ENCODE measurements at regions not wholly inside any gene's neighbourhood (a gene's known extent, or its start where the extent isn't known, plus 50 kb on each side); places are given as distances from the start of the nearest gene placed in this dataset.

GRCh38 chr4:64581422-64581821 is 172.2 kb upstream of the TECRL start:
- peak; percentile 47 for DNase-seq (ENCODE audit: low read depth)
- TF ChIP-seq, protein P1, sequence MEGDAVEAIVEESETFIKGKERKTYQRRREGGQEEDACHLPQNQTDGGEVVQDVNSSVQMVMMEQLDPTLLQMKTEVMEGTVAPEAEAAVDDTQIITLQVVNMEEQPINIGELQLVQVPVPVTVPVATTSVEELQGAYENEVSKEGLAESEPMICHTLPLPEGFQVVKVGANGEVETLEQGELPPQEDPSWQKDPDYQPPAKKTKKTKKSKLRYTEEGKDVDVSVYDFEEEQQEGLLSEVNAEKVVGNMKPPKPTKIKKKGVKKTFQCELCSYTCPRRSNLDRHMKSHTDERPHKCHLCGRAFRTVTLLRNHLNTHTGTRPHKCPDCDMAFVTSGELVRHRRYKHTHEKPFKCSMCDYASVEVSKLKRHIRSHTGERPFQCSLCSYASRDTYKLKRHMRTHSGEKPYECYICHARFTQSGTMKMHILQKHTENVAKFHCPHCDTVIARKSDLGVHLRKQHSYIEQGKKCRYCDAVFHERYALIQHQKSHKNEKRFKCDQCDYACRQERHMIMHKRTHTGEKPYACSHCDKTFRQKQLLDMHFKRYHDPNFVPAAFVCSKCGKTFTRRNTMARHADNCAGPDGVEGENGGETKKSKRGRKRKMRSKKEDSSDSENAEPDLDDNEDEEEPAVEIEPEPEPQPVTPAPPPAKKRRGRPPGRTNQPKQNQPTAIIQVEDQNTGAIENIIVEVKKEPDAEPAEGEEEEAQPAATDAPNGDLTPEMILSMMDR (IDR thresholded peaks at IDR 0.05; ENCODE audit: control insufficient read depth, extremely low read depth, insufficient read depth): no peak

DNA sequence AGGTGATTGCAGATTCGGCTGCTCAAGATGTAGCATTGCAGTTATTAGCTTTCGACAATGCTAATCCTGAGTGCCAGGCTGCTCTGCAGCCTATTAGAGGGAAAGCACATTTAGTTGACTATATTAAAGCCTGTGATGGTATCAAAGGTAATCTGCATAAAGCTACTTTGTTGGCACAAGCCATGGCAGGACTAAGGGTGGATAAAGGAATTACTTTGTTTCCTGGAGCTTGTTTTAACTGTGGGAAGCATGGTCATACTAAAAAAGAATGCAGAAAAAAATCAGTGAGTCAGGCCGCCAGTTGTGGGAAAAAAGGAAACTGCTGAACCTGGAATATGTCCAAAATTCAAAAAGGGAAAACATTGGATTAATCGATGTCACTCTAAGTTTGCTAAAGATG is 154.9 kb upstream of the TECRL start:
- H3K4me3 ChIP-seq (ENCODE audit: low read depth, low read length): no peak overlapping the region
- no peak for DNase-seq (ENCODE audit: low read depth)
- TF ChIP-seq, protein P1 (IDR thresholded peaks at IDR 0.05; ENCODE audit: control insufficient read depth, extremely low read depth, insufficient read depth): no peak

More at GRCh38 chr4:64581422-64581821, 172.2 kb upstream of the TECRL start:
- H3K4me3 ChIP-seq (ENCODE audit: low read depth, low read length): no peak overlapping the region

- no peak overlapping the region for H3K4me3 ChIP-seq (ENCODE audit: low read depth, low read length)
- DNase-seq (ENCODE audit: low read depth): no peak
- TF ChIP-seq, protein P1 (IDR thresholded peaks at IDR 0.05; ENCODE audit: control insufficient read depth, extremely low read depth, insufficient read depth): no peak
Observed at GRCh38 chr4:64559571-64559970, 150.3 kb upstream of the TECRL start.

- TF ChIP-seq, protein P1 (IDR thresholded peaks at IDR 0.05; ENCODE audit: control insufficient read depth, extremely low read depth, insufficient read depth): no peak
- DNase-seq (ENCODE audit: low read depth): no peak
- H3K4me3 ChIP-seq (ENCODE audit: low read depth, low read length): no peak overlapping the region
Observed at GRCh38 chr4:64551125-64551524, 141.9 kb upstream of the TECRL start.

- H3K4me3 ChIP-seq (ENCODE audit: low read depth, low read length): no peak overlapping the region
- TF ChIP-seq, protein P1 (IDR thresholded peaks at IDR 0.05; ENCODE audit: control insufficient read depth, extremely low read depth, insufficient read depth): no peak
- no peak for DNase-seq (ENCODE audit: low read depth)
Observed at GRCh38 chr4:64545593-64545992, 136.3 kb upstream of the TECRL start.

DNA sequence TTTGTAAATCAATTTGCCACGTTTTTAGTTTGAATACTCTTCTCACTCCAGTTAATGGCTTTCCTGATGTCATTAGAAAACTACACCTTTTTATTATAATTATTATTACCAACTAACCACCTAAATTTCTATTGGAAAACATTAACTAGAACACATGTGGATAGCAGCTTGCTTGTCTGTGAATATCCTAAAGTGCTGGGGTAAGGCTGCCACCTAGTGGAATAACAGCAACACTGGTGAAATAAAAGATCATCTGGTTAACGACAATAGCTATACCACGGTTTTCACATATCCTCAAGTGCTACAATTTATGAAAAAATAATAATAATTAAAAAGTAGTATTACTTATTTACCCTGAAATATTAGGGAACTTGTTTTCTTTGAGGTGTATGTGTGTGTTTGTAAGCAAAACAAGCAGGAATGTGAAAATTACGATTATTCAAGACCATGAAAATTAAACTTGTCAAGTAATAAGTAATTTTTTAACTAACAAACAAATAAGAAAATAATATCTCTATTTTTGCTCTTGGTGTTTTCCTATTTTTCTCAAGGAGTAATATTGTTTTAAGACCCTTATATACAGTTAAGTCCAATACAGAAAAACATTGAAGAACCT is 130.1 kb upstream of the TECRL start:
- TF ChIP-seq, protein P1 (IDR thresholded peaks at IDR 0.05; ENCODE audit: control insufficient read depth, extremely low read depth, insufficient read depth): peak; percentile 78
- peak; percentile 47 for DNase-seq (ENCODE audit: low read depth)
- H3K4me3 ChIP-seq (ENCODE audit: low read depth, low read length): no peak overlapping the region

- no peak for DNase-seq (ENCODE audit: low read depth)
- TF ChIP-seq, protein P1 (IDR thresholded peaks at IDR 0.05; ENCODE audit: control insufficient read depth, extremely low read depth, insufficient read depth): peak; percentile 25; the same call in 1 of the 2 replicates
- no peak overlapping the region for H3K4me3 ChIP-seq (ENCODE audit: low read depth, low read length)
Observed at GRCh38 chr4:64538219-64538618, 129.0 kb upstream of the TECRL start.

Data from LNCaP clone FGC (cell line).